ENCODE measurements at regions not wholly inside any gene's neighbourhood (a gene's known extent, or its start where the extent isn't known, plus 50 kb on each side); places are given as distances from the start of the nearest gene placed in this dataset.

DNA sequence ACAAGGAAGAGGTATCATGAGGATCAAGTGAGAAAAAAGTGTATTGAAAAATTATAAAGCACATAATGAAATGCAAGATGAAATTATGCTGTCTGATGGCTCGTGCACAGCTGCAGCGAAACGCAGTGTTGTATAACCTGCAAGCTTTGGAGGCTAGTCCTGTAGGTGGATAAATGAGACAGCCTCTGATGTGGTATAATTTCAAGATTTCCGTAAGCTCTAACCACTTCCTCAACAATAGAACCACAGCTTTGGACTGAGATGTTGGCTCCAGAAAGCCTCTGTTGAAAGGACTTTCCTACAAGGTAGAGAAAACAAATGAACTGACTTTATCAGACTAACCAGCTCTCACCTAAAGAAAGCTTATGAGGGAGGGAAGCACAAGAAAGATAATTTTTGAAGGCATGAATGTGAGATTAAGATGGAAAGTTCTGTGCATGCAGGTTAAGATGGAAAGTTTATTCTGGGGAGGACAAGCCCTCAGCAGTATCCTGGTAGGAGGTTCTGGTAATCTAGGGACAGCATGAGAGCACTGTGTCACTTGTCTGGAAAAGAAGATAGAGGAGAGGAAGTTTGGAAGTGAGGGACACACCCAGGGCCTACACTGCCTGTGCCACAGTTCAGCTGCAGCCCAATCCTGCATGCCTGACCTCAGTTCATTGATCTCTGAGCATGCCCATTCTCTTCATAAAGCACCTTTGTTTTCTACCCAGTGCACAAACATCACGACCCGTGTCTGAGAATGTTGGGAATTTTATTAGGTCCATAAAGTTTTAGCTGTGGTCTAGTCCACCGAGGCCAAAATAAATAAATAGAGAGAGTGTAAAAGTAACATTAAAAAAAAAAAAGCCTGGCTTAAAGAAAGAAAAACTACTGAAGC is 161.5 kb upstream of the SFRP2 start:
- H3K9me3 ChIP-seq (ENCODE audit: low read depth), result no peaks in the 10 kb centered on the region
- H3K36me3 ChIP-seq, result no peaks in the 10 kb centered on the region
- H3K27ac ChIP-seq, result no peak overlapping the region
- no peaks in the 10 kb centered on the region for H3K27me3 ChIP-seq
- H3K4me3 ChIP-seq, result no peak overlapping the region
- TF ChIP-seq, protein P1, sequence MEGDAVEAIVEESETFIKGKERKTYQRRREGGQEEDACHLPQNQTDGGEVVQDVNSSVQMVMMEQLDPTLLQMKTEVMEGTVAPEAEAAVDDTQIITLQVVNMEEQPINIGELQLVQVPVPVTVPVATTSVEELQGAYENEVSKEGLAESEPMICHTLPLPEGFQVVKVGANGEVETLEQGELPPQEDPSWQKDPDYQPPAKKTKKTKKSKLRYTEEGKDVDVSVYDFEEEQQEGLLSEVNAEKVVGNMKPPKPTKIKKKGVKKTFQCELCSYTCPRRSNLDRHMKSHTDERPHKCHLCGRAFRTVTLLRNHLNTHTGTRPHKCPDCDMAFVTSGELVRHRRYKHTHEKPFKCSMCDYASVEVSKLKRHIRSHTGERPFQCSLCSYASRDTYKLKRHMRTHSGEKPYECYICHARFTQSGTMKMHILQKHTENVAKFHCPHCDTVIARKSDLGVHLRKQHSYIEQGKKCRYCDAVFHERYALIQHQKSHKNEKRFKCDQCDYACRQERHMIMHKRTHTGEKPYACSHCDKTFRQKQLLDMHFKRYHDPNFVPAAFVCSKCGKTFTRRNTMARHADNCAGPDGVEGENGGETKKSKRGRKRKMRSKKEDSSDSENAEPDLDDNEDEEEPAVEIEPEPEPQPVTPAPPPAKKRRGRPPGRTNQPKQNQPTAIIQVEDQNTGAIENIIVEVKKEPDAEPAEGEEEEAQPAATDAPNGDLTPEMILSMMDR (IDR thresholded peaks at IDR 0.05; ENCODE audit: low read depth, low read length), result no peak
- no peaks in the 10 kb centered on the region for H3K4me1 ChIP-seq (ENCODE audit: low read depth)
- DNase-seq (ENCODE audit: low read depth in 1 of 2, low spot score in 1 of 2), result no peak

DNA sequence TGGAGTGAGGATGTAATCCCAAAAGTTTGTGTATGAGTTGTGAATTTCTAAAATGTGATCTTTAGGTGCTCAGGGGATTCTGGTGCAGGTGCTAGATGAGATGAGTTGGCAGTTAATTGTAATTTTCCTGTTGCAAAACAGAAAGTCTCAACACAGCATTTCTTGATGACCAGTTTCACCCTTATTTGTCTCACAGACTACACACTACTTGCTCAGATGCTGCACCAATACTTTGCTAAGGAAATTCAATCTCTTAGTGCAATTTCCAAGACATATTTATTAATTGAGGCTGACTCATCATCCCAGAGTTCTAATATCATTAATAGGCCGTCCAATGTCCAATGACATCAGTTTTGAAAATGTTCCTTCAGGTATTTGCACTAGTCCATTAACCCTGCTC is 159.2 kb upstream of the SFRP2 start:
- no peak for DNase-seq (ENCODE audit: low read depth in 1 of 2, low spot score in 1 of 2)
- Histone ChIP-seq H3K4me3 (no peak overlapping the region), H3K36me3 (no peaks in the 10 kb centered on the region), H3K4me1 (ENCODE audit: low read depth) (no peaks in the 10 kb centered on the region), H3K27me3 (no peaks in the 10 kb centered on the region), H3K9me3 (ENCODE audit: low read depth) (no peaks in the 10 kb centered on the region), H3K27ac (no peak overlapping the region)
- TF ChIP-seq, protein P1 (IDR thresholded peaks at IDR 0.05; ENCODE audit: low read depth, low read length), result no peak

DNA sequence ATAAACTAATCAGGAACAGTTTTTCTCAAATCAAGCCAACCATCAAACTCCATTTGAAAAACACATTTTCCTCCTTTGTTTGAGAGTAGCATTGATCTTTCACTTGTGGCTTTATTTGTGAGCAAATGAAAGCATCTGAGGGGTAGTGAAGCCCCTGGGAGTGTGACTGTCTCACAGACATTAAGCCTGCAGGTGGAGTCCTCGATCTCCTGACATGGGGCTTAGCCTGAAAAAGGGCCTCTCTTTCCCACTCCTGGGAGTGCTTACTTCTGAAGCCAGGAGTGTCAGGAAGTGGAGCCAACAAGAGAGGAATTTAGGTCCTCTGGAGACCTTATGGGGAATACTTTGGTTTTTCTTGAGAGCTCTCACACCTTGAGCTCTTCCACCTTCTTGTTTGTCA is 158.2 kb upstream of the SFRP2 start:
- TF ChIP-seq, protein P1 (IDR thresholded peaks at IDR 0.05; ENCODE audit: low read depth, low read length), result no peak
- H3K36me3 ChIP-seq, result no peaks in the 10 kb centered on the region

DNA sequence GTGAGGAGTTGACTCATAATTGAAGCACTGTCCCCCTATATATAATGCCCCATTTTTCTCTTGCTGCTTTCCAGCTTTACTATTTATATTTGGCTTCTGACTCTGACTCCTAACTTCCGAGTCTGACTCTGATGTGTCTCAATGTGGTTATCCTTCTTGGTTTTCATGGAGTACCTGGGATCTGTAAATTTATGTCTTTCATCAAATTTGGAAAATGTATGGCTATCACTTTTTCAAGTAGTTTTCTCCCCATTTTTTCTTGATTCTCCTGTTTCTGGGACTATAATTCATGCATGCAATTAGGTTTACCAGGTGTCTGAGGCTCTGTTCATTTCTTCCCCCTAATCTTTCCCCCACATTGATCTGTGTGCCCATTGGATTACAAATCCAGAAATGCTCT is 156.8 kb upstream of the SFRP2 start:
- Histone ChIP-seq H3K4me3 (no peak overlapping the region), H3K4me1 (ENCODE audit: low read depth) (no peaks in the 10 kb centered on the region), H3K9me3 (ENCODE audit: low read depth) (no peaks in the 10 kb centered on the region), H3K27ac (no peak overlapping the region), H3K27me3 (no peaks in the 10 kb centered on the region), H3K36me3 (no peaks in the 10 kb centered on the region)
- TF ChIP-seq, protein P1 (IDR thresholded peaks at IDR 0.05; ENCODE audit: low read depth, low read length), result no peak
- no peak for DNase-seq (ENCODE audit: low read depth in 1 of 2, low spot score in 1 of 2)

More for the DNA sequence above, 158.2 kb upstream of the SFRP2 start:
- no peaks in the 10 kb centered on the region for H3K4me1 ChIP-seq (ENCODE audit: low read depth)
- no peak overlapping the region for H3K4me3 ChIP-seq
- H3K27ac ChIP-seq, result no peak overlapping the region
- H3K27me3 ChIP-seq, result no peaks in the 10 kb centered on the region
- DNase-seq (ENCODE audit: low read depth in 1 of 2, low spot score in 1 of 2), result no peak
- H3K9me3 ChIP-seq (ENCODE audit: low read depth), result no peaks in the 10 kb centered on the region

DNA sequence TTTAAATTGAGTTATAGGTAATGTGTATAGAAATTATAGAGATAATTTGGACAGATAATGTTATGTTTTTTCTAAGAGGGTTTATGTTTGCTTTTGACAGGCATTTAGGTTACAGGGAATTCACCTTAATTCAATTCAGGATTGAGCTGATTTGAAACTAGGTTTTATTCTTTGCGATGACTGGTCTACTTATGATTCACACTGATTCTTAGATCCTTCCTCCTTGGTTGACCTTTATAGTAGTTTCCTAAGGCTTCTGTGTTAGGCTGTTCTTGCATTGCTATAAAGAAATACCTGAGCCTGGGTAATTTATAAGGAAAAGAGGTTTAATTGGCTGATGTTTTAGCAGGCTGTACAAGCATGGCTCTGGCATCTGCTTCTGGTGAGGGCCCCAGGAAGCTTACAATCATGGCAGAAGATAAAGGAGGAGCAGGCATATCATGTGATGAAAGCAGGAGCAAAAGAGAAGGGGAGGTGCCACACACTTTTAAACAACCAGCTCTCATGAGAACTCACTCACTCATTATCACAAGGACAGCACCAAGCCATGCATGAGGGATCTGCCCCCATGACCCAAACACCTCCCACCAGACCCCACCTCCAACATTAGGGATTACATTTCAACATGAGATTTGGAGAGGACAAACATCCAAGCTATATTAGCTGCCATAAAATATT is 155.0 kb upstream of the SFRP2 start:
- H3K27me3 ChIP-seq, result no peaks in the 10 kb centered on the region
- no peaks in the 10 kb centered on the region for H3K36me3 ChIP-seq
- TF ChIP-seq, protein P1 (IDR thresholded peaks at IDR 0.05; ENCODE audit: low read depth, low read length), result no peak
- H3K4me1 ChIP-seq (ENCODE audit: low read depth), result no peaks in the 10 kb centered on the region
- H3K9me3 ChIP-seq (ENCODE audit: low read depth), result no peaks in the 10 kb centered on the region
- no peak overlapping the region for H3K27ac ChIP-seq
- no peak for DNase-seq (ENCODE audit: low read depth in 1 of 2, low spot score in 1 of 2)
- H3K4me3 ChIP-seq, result no peak overlapping the region

Data from cardiac muscle cell (in vitro differentiated cells and primary cell).